ENCODE measurements at regions not wholly inside any gene's neighbourhood (a gene's known extent, or its start where the extent isn't known, plus 50 kb on each side); places are given as distances from the start of the nearest gene placed in this dataset.
"Not testable (repeated sequence)": the region's sequence is repeated elsewhere in the genome, so short reads cannot be mapped to it uniquely, and the experiment has no call there.

GRCh38 chr17:16888413-16889087, 83.4 kb downstream of the TNFRSF13B start:
- no peak for TF ChIP-seq CTCF (conservative IDR thresholded peaks at IDR 0.05; ENCODE audit: control insufficient read depth, insufficient read depth, low read depth, low read length)
- no peak for DNase-seq (ENCODE audit: low read depth)
- no peak overlapping the region for H3K4me3 ChIP-seq (ENCODE audit: control insufficient read depth, low read depth, low read length)

GRCh38 chr17:16887523-16888095, 84.3 kb downstream of the TNFRSF13B start:
- no peak overlapping the region for H3K4me3 ChIP-seq (ENCODE audit: control insufficient read depth, low read depth, low read length)
- DNase-seq (ENCODE audit: low read depth), result no peak
- no peak for TF ChIP-seq CTCF (conservative IDR thresholded peaks at IDR 0.05; ENCODE audit: control insufficient read depth, insufficient read depth, low read depth, low read length)

GRCh38 chr17:16886655-16887322, 85.1 kb downstream of the TNFRSF13B start:
- H3K4me3 ChIP-seq (ENCODE audit: control insufficient read depth, low read depth, low read length), result no peak overlapping the region

GRCh38 chr17:16885204-16885603, 86.7 kb downstream of the TNFRSF13B start:
- H3K4me3 ChIP-seq (ENCODE audit: control insufficient read depth, low read depth, low read length); DNase-seq (ENCODE audit: low read depth): not testable (repeated sequence)

More at GRCh38 chr17:16886655-16887322, 85.1 kb downstream of the TNFRSF13B start:
- no peak for DNase-seq (ENCODE audit: low read depth)
- TF ChIP-seq CTCF (conservative IDR thresholded peaks at IDR 0.05; ENCODE audit: control insufficient read depth, insufficient read depth, low read depth, low read length), result no peak

- H3K4me3 ChIP-seq (ENCODE audit: control insufficient read depth, low read depth, low read length); DNase-seq (ENCODE audit: low read depth): not testable (repeated sequence)
Observed at GRCh38 chr17:16882926-16883265, 89.0 kb downstream of the TNFRSF13B start.

- no peak for DNase-seq (ENCODE audit: low read depth)
- no peak for TF ChIP-seq CTCF (conservative IDR thresholded peaks at IDR 0.05; ENCODE audit: control insufficient read depth, insufficient read depth, low read depth, low read length)
- H3K4me3 ChIP-seq (ENCODE audit: control insufficient read depth, low read depth, low read length), result no peak overlapping the region
Observed at GRCh38 chr17:16882243-16882925, 89.5 kb downstream of the TNFRSF13B start.

- DNase-seq (ENCODE audit: low read depth), result no peak
- H3K4me3 ChIP-seq (ENCODE audit: control insufficient read depth, low read depth, low read length), result no peak overlapping the region
- TF ChIP-seq CTCF (conservative IDR thresholded peaks at IDR 0.05; ENCODE audit: control insufficient read depth, insufficient read depth, low read depth, low read length), result no peak
Observed at GRCh38 chr17:16881239-16881924, 90.5 kb downstream of the TNFRSF13B start.

Measured in fibroblast of mammary gland (primary cell).